ENCODE measurements at regions not wholly inside any gene's neighbourhood (a gene's known extent, or its start where the extent isn't known, plus 50 kb on each side); places are given as distances from the start of the nearest gene placed in this dataset.
A peak's percentile ranks its signal among the peaks of the same experiment; 100 is the strongest.

DNA sequence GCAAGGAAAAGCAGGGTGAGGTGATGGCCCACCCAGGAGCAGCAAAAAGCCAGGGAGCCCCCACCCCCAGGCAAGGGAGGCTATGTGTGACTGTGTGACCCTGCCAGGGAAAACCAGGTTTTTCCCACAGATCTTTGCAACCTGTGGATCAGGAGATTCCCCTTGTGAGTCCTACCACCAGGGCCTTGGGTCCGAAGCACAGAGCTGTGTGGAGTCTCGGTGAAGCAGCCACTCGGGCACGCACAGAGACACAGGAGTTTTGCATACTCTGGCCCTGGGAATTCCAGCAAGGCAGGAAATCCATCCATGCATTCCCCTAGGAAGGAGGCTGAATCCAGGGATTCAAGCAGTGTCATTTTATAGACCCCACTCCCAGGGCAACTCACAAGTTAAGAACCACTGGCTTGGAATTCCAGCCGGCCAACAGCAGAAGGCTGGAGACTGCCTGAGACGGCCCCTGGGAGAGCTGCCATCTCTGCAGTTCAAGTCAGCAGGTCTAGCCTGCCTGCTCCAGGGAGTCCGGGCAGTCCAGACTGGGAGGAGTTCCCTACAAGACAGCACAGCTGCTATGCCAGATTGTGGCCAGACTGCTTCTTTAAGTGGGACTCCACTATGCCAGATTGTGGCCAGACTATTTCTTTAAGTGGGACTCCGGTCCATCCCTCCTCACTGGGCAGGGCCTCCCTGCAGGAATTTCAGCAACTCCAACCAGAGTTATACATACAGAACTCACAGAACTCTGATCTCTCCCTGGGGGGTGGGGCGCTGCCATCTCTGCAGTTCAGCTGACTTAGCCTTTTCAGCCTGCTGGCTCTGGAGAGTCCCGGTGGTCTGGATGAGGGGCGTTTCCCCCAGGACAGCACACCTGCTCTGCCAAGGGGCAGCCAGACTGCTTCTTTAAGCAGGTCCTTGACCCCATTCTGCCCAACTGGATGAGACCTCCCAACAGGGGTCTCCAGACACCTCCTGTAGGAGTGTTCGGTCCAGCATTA is 85.1 kb upstream of the ADAD1 start:
- DNase-seq (ENCODE audit: low read depth), result no peak
- H3K4me3 ChIP-seq (replicated peaks; ENCODE audit: low read depth, low read length), result no peak overlapping the region
- TF ChIP-seq, protein P1, sequence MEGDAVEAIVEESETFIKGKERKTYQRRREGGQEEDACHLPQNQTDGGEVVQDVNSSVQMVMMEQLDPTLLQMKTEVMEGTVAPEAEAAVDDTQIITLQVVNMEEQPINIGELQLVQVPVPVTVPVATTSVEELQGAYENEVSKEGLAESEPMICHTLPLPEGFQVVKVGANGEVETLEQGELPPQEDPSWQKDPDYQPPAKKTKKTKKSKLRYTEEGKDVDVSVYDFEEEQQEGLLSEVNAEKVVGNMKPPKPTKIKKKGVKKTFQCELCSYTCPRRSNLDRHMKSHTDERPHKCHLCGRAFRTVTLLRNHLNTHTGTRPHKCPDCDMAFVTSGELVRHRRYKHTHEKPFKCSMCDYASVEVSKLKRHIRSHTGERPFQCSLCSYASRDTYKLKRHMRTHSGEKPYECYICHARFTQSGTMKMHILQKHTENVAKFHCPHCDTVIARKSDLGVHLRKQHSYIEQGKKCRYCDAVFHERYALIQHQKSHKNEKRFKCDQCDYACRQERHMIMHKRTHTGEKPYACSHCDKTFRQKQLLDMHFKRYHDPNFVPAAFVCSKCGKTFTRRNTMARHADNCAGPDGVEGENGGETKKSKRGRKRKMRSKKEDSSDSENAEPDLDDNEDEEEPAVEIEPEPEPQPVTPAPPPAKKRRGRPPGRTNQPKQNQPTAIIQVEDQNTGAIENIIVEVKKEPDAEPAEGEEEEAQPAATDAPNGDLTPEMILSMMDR (IDR thresholded peaks at IDR 0.05; ENCODE audit: low read length, missing control alignments), result no peak

DNA sequence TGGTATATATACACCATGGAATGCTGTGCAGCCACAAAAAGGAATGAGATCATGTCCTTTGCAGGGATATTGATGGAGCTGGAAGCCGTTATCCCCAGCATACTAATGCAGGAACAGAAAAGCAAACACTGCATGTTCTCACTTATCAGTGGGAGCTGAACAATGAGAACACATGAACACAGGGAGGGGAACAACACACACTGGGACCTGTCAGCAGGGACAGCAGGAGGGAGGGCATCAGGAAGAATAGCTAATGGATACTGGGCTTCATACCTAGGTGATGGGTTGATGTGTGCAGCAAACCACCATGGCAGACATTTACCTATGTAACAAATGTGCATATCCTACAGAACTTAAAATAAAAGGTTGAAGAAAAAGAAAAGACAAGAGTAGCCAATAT is 81.1 kb upstream of the ADAD1 start:
- no peak for DNase-seq (ENCODE audit: low read depth)
- H3K4me3 ChIP-seq (replicated peaks; ENCODE audit: low read depth, low read length), result no peak overlapping the region
- TF ChIP-seq, protein P1 (IDR thresholded peaks at IDR 0.05; ENCODE audit: low read length, missing control alignments), result no peak

DNA sequence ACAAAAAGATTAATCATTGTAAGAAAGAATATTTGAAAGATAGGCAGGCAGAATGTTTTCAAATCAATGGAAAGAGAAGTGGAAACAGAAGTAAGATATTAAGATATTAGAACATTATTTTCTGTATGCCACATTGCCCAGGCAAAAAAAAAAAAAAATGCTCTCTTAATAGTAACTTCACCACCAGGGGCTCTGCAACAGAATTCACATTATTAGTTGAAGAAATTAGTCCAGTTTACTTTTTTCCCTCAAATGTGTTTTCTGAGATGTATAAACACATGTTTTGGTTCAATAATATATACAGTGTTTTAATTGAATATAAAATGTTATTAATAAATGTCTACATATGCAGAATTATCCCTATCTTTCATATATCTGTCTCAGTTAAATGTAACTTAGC is 78.0 kb upstream of the ADAD1 start:
- H3K4me3 ChIP-seq (replicated peaks; ENCODE audit: low read depth, low read length), result no peak overlapping the region
- DNase-seq (ENCODE audit: low read depth), result no peak
- TF ChIP-seq, protein P1 (IDR thresholded peaks at IDR 0.05; ENCODE audit: low read length, missing control alignments), result peak; percentile 37

DNA sequence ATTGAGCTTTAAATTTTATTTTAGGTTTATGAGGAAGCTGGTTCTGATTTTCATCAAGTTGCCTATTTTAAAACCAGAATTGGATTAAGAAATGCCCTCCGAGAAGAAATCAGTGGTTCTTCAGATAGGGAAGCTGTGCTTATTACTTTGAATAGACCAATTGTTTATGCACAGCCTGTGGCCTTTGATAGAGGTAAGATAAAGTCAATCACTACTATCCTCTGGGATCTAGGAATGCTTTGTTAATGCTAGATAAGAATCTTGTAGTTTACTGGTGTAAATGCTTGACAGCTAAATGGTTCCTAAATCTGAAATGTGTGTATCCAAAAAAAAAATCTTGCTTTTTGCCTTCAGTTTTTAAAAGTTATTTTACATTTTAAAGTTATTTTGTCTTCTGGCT is 73.0 kb upstream of the ADAD1 start:
- TF ChIP-seq, protein P1 (IDR thresholded peaks at IDR 0.05; ENCODE audit: low read length, missing control alignments), result no peak
- no peak overlapping the region for H3K4me3 ChIP-seq (replicated peaks; ENCODE audit: low read depth, low read length)
- DNase-seq (ENCODE audit: low read depth), result no peak

DNA sequence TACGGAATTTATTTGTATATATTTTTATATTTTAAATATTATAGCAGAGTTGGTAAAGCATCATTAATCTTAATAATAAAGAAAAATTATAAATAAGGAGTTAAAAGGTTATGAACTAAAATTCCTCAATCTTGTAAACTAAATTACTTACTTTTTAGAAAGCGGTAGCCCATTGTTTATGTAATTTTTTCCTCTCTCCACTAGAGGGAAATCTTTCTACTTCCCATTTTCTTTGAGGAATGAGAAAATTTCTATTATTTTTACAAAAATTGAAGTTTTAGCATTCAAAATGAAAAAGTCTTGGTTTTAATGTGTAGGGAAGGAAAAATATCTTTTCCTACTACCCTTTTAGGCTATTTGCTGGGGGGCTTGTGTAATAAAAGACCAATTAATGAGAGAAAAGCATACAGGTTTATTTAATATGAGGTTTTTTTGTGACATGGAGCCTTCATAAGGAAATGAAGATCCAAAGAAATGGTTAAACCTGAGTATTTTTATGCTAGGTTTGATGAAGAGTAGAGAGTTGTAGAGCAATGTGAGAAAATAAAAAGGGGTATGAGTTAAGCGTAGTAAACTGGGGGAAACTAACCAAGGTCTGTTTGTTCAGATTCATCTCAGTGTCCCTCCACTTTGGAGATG is 68.7 kb upstream of the ADAD1 start:
- no peak overlapping the region for H3K4me3 ChIP-seq (replicated peaks; ENCODE audit: low read depth, low read length)
- TF ChIP-seq, protein P1 (IDR thresholded peaks at IDR 0.05; ENCODE audit: low read length, missing control alignments), result peak; percentile 53
- peak; percentile 29 for DNase-seq (ENCODE audit: low read depth)

DNA sequence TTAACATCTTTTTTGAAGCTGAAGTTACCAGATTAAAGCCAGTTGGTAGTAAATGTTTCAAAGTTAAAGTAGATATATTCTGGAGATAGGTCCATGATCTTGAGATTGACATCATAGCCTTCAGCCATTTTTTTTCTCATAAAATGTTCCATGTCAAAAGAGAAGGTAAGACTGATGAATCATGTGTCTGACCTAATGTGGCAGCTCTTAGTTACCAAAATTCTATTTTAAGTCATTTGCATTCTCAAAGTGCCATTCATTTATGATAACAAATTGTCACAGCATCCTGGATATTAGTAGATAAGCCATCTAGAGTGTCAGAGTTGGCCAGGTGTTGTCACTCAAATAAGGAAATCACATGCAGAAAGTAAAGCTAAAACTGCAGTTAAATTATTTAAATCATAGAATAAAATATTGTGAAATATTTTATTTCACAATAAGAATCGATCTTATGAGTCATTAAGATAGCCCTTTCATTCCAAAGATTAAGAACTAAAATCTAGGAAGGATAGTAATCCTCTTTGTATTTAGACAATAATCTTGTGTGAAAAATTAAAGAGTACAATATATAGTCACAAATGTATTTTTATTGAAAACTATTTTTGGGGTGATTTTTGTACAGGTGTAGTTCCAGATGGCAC is 65.7 kb upstream of the ADAD1 start:
- TF ChIP-seq, protein P1 (IDR thresholded peaks at IDR 0.05; ENCODE audit: low read length, missing control alignments), result no peak
- DNase-seq (ENCODE audit: low read depth), result no peak

More for the DNA sequence above, 65.7 kb upstream of the ADAD1 start:
- no peak overlapping the region for H3K4me3 ChIP-seq (replicated peaks; ENCODE audit: low read depth, low read length)

Measured in fibroblast of pulmonary artery (primary cell).